ENCODE measurements at regions not wholly inside any gene's neighbourhood (a gene's known extent, or its start where the extent isn't known, plus 50 kb on each side); places are given as distances from the start of the nearest gene placed in this dataset.

GRCh38 chr16:5598793-5599192, 501.2 kb upstream of the EEF2KMT start (continued):
- TF ChIP-seq, protein P1, sequence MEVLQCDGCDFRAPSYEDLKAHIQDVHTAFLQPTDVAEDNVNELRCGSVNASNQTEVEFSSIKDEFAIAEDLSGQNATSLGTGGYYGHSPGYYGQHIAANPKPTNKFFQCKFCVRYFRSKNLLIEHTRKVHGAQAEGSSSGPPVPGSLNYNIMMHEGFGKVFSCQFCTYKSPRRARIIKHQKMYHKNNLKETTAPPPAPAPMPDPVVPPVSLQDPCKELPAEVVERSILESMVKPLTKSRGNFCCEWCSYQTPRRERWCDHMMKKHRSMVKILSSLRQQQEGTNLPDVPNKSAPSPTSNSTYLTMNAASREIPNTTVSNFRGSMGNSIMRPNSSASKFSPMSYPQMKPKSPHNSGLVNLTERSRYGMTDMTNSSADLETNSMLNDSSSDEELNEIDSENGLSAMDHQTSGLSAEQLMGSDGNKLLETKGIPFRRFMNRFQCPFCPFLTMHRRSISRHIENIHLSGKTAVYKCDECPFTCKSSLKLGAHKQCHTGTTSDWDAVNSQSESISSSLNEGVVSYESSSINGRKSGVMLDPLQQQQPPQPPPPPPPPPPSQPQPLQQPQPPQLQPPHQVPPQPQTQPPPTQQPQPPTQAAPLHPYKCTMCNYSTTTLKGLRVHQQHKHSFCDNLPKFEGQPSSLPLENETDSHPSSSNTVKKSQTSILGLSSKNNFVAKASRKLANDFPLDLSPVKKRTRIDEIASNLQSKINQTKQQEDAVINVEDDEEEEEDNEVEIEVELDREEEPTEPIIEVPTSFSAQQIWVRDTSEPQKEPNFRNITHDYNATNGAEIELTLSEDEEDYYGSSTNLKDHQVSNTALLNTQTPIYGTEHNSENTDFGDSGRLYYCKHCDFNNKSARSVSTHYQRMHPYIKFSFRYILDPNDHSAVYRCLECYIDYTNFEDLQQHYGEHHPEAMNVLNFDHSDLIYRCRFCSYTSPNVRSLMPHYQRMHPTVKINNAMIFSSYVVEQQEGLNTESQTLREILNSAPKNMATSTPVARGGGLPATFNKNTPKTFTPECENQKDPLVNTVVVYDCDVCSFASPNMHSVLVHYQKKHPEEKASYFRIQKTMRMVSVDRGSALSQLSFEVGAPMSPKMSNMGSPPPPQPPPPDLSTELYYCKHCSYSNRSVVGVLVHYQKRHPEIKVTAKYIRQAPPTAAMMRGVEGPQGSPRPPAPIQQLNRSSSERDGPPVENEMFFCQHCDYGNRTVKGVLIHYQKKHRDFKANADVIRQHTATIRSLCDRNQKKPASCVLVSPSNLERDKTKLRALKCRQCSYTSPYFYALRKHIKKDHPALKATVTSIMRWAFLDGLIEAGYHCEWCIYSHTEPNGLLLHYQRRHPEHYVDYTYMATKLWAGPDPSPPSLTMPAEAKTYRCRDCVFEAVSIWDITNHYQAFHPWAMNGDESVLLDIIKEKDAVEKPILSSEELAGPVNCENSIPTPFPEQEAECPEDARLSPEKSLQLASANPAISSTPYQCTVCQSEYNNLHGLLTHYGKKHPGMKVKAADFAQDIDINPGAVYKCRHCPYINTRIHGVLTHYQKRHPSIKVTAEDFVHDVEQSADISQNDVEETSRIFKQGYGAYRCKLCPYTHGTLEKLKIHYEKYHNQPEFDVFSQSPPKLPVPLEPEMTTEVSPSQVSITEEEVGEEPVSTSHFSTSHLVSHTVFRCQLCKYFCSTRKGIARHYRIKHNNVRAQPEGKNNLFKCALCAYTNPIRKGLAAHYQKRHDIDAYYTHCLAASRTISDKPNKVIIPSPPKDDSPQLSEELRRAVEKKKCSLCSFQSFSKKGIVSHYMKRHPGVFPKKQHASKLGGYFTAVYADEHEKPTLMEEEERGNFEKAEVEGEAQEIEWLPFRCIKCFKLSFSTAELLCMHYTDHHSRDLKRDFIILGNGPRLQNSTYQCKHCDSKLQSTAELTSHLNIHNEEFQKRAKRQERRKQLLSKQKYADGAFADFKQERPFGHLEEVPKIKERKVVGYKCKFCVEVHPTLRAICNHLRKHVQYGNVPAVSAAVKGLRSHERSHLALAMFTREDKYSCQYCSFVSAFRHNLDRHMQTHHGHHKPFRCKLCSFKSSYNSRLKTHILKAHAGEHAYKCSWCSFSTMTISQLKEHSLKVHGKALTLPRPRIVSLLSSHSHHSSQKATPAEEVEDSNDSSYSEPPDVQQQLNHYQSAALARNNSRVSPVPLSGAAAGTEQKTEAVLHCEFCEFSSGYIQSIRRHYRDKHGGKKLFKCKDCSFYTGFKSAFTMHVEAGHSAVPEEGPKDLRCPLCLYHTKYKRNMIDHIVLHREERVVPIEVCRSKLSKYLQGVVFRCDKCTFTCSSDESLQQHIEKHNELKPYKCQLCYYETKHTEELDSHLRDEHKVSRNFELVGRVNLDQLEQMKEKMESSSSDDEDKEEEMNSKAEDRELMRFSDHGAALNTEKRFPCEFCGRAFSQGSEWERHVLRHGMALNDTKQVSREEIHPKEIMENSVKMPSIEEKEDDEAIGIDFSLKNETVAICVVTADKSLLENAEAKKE (CRISPR knock-in tag; IDR thresholded peaks at IDR 0.05): no peak
- no peak for TF ChIP-seq EZH2 (IDR thresholded peaks at IDR 0.05; ENCODE audit: low read depth, unreplicated experiment)
- TF ChIP-seq JUNB (IDR thresholded peaks at IDR 0.05; ENCODE audit: unreplicated experiment): no peak
- no peak for TF ChIP-seq CTCF (conservative IDR thresholded peaks at IDR 0.05; ENCODE audit: low read depth in 2 of 2)
- no peak for TF ChIP-seq STAT1 (IDR thresholded peaks at IDR 0.05; ENCODE audit: unreplicated experiment)
- no peak for TF ChIP-seq NANOG (IDR thresholded peaks at IDR 0.05; ENCODE audit: borderline replicate concordance)
- TF ChIP-seq POLR2AphosphoS5 (IDR thresholded peaks at IDR 0.05; ENCODE audit: low read depth): no peak
- TF ChIP-seq ZNF114 (CRISPR knock-in tag; IDR thresholded peaks at IDR 0.05): no peak
- no peak for TF ChIP-seq ETS1 (IDR thresholded peaks at IDR 0.05)
- TF ChIP-seq EZH2phosphoT487 (IDR thresholded peaks at IDR 0.05; ENCODE audit: unreplicated experiment): no peak
